Suprapubic skin (tissue), 4 donors: ENCODE measurements at regions not wholly inside any gene's neighbourhood (a gene's known extent, or its start where the extent isn't known, plus 50 kb on each side); places are given as distances from the start of the nearest gene placed in this dataset.

Experiments used
- DNase-seq, 2 donors: peaks; one replicate each; pipeline ENCODE4 v3.0.0-alpha.2; 2019; ENCODE audit warnings: low spot score in 2 of 2
- H3K27ac ChIP-seq: fragments of 200-600 bp; sonication (generic); one replicate; pipeline ENCODE4 v1.5.1; 2019
- H3K27me3 ChIP-seq: fragments of 200-600 bp; sonication (generic); one replicate; pipeline ENCODE4 v1.5.1; 2019
- H3K36me3 ChIP-seq: fragments of 200-600 bp; sonication (generic); one replicate; pipeline ENCODE4 v1.5.1; 2019
- H3K4me1 ChIP-seq: fragments of 200-600 bp; sonication (generic); one replicate; pipeline ENCODE4 v1.5.1; 2019
- H3K4me3 ChIP-seq: fragments of 200-600 bp; sonication (generic); one replicate; pipeline ENCODE4 v1.5.1; 2019; ENCODE audit warnings: mild to moderate bottlenecking
- H3K9me3 ChIP-seq: fragments of 200-600 bp; sonication (generic); one replicate; pipeline ENCODE4 v1.5.1; 2019
- CTCF ChIP-seq, 2 donors: fragments of 200-600 bp in 1 of 2; fragments of 450-650 bp in 1 of 2; sonication (generic) in 1 of 2; IDR thresholded peaks; one replicate each; pipeline ENCODE4 v1.5.1; 2016 to 2019; ENCODE audit warnings: antibody characterized with exemption in 2 of 2, mild to moderate bottlenecking in 1 of 2, moderate library complexity in 1 of 2
- EP300 ChIP-seq: sonication (generic); formaldehyde crosslinking; IDR thresholded peaks from one replicate; pipeline ENCODE4 v1.6.1; 2017; ENCODE audit warnings: antibody characterized with exemption
- POLR2A ChIP-seq, 2 donors: fragments of 450-650 bp; IDR thresholded peaks; one replicate each; pipeline ENCODE4 v1.6.1; 2017; ENCODE audit warnings: antibody characterized with exemption in 2 of 2, mild to moderate bottlenecking in 2 of 2, moderate library complexity in 2 of 2
- POLR2AphosphoS5 ChIP-seq, 3 donors: sonication (generic); formaldehyde crosslinking; IDR thresholded peaks; one replicate each; pipeline ENCODE4 v1.6.1; 2017; ENCODE audit warnings: antibody characterized with exemption in 3 of 3
- WGBS: methylation state at CpG from one replicate; pipeline ENCODE4 v1.1.5; 2018; 5-methylcytosine and 5-hydroxymethylcytosine counted together

- Histone ChIP-seq H3K9me3 (no peaks in the 10 kb centered on the region), H3K27ac (no peak overlapping the region), H3K4me3 (no peak overlapping the region), H3K4me1 (no peaks in the 10 kb centered on the region), H3K27me3 (peaks cover 21% of the 10 kb centered on the region), H3K36me3 (no peaks in the 10 kb centered on the region)
- peak in 1 of 2 donors; percentile 34 for DNase-seq
- WGBS = 100% methylated on average over 4 of the region's 4 CpGs
- no peak for TF ChIP-seq POLR2AphosphoS5 (IDR thresholded peaks at IDR 0.05)
- TF ChIP-seq CTCF (IDR thresholded peaks at IDR 0.05) = no peak
- TF ChIP-seq EP300 = no peak
- TF ChIP-seq POLR2A (IDR thresholded peaks at IDR 0.05) = no peak
These were observed 171.7 kb downstream of the ABHD5 start for GRCh38 chr3:43862470-43862869.

- no peaks in the 10 kb centered on the region for H3K4me1 ChIP-seq
- no peak overlapping the region for H3K4me3 ChIP-seq
- WGBS = 96% methylated on average over 7 of the region's 8 CpGs
- H3K9me3 ChIP-seq = no peaks in the 10 kb centered on the region
- no peak overlapping the region for H3K27ac ChIP-seq
- no peaks in the 10 kb centered on the region for H3K36me3 ChIP-seq
- DNase-seq = no peak
- peaks cover 14% of the 10 kb centered on the region for H3K27me3 ChIP-seq
- TF ChIP-seq POLR2A (IDR thresholded peaks at IDR 0.05) = no peak
- TF ChIP-seq CTCF (IDR thresholded peaks at IDR 0.05) = no peak
- no peak for TF ChIP-seq POLR2AphosphoS5 (IDR thresholded peaks at IDR 0.05)
- TF ChIP-seq EP300 = no peak
These were observed 172.5 kb downstream of the ABHD5 start for GRCh38 chr3:43862992-43863805.

GRCh38 chr3:43863966-43864933 lies 173.5 kb downstream of the ABHD5 start:
- no peaks in the 10 kb centered on the region for H3K36me3 ChIP-seq
- H3K4me1 ChIP-seq = no peaks in the 10 kb centered on the region
- H3K9me3 ChIP-seq = no peaks in the 10 kb centered on the region
- DNase-seq = no peak
- 77% methylated on average over 6 of the region's 6 CpGs for WGBS
- H3K27ac ChIP-seq = no peak overlapping the region
- H3K27me3 ChIP-seq = peaks cover 5% of the 10 kb centered on the region
- no peak overlapping the region for H3K4me3 ChIP-seq
- TF ChIP-seq EP300 (no peak), POLR2A (IDR thresholded peaks at IDR 0.05) (no peak), CTCF (IDR thresholded peaks at IDR 0.05) (no peak), POLR2AphosphoS5 (IDR thresholded peaks at IDR 0.05) (no peak)

- no peak overlapping the region for H3K4me3 ChIP-seq
- H3K27ac ChIP-seq = no peak overlapping the region
- DNase-seq = peak in 1 of 2 donors; percentile 26
- H3K27me3 ChIP-seq = no peaks in the 10 kb centered on the region
- no peaks in the 10 kb centered on the region for H3K9me3 ChIP-seq
- TF ChIP-seq EP300 = no peak
- WGBS = 85% methylated on average over 4 of the region's 4 CpGs
- no peaks in the 10 kb centered on the region for H3K36me3 ChIP-seq
- no peaks in the 10 kb centered on the region for H3K4me1 ChIP-seq
These were observed 174.6 kb downstream of the ABHD5 start for GRCh38 chr3:43865351-43865750.

GRCh38 chr3:43865887-43866528 lies 175.3 kb downstream of the ABHD5 start:
- no peak overlapping the region for H3K27ac ChIP-seq
- no peaks in the 10 kb centered on the region for H3K9me3 ChIP-seq
- no peaks in the 10 kb centered on the region for H3K4me1 ChIP-seq
- peak in 1 of 2 donors; percentile 29 for DNase-seq
- no peaks in the 10 kb centered on the region for H3K36me3 ChIP-seq
- no peak overlapping the region for H3K4me3 ChIP-seq
- 90% methylated on average over 9 of the region's 9 CpGs for WGBS
- no peaks in the 10 kb centered on the region for H3K27me3 ChIP-seq
- no peak for TF ChIP-seq EP300
